H9 (cell line): ENCODE measurements at regions not wholly inside any gene's neighbourhood (a gene's known extent, or its start where the extent isn't known, plus 50 kb on each side); places are given as distances from the start of the nearest gene placed in this dataset.

ENCODE experiments used
- DNase-seq: peaks from one replicate; pipeline ENCODE4 v3.0.0-alpha.2; 2017
- H2AFZ ChIP-seq: one replicate; pipeline ENCODE4 v1.6.1; 2013; ENCODE audit warnings: mild to moderate bottlenecking, low read length, control low read depth, moderate library complexity
- H2AK5ac ChIP-seq: 2 replicates; pipeline ENCODE4 v1.6.1; 2013; ENCODE audit warnings: low read length, control low read depth, mixed read lengths; ENCODE audit not compliant: insufficient read length
- H2BK120ac ChIP-seq: one replicate; pipeline ENCODE4 v1.6.1; 2013; ENCODE audit warnings: low read depth, mild to moderate bottlenecking, low read length, control low read depth, inconsistent platforms; ENCODE audit not compliant: poor library complexity, severe bottlenecking
- H2BK12ac ChIP-seq: 2 replicates; pipeline ENCODE4 v1.6.1; 2013; ENCODE audit warnings: low read length, control low read depth, mixed read lengths, low read depth; ENCODE audit not compliant: insufficient read length
- H2BK15ac ChIP-seq: 2 replicates; pipeline ENCODE4 v1.6.1; 2013; ENCODE audit warnings: low read depth, low read length, control low read depth
- H2BK20ac ChIP-seq: one replicate; pipeline ENCODE4 v1.6.1; 2013; ENCODE audit warnings: low read depth, mild to moderate bottlenecking, low read length, control low read depth, inconsistent platforms; ENCODE audit not compliant: poor library complexity, severe bottlenecking
- H2BK5ac ChIP-seq: 2 replicates; pipeline ENCODE4 v1.6.1; 2013; ENCODE audit warnings: low read length, control low read depth, mixed read lengths; ENCODE audit not compliant: insufficient read length
- H3K14ac ChIP-seq: 2 replicates; pipeline ENCODE4 v1.6.1; 2013; ENCODE audit warnings: low read length, control low read depth; ENCODE audit not compliant: insufficient read depth
- H3K18ac ChIP-seq: 2 replicates; pipeline ENCODE4 v1.6.1; 2013; ENCODE audit warnings: low read depth, mild to moderate bottlenecking, mixed read lengths, low read length, control low read depth; ENCODE audit not compliant: insufficient read length
- H3K23ac ChIP-seq: 2 replicates; pipeline ENCODE4 v1.6.1; 2013; ENCODE audit warnings: low read length, control low read depth, mixed read lengths, low read depth; ENCODE audit not compliant: insufficient read length
- H3K23me2 ChIP-seq: 2 replicates; pipeline ENCODE4 v1.6.1; 2013; ENCODE audit warnings: low read depth, mild to moderate bottlenecking, mixed read lengths, low read length, control low read depth; ENCODE audit not compliant: insufficient read length, poor library complexity, severe bottlenecking
- H3K27ac ChIP-seq: 2 replicates; pipeline ENCODE4 v1.5.1; 2013; ENCODE audit warnings: low read length, control low read depth, mixed read lengths, low read depth; ENCODE audit not compliant: insufficient read length
- H3K27me3 ChIP-seq: 2 replicates; pipeline ENCODE4 v1.6.1; 2013; ENCODE audit warnings: low read length, control low read depth, inconsistent platforms; ENCODE audit not compliant: insufficient read depth
- H3K4ac ChIP-seq: 2 replicates; pipeline ENCODE4 v1.6.1; 2013; ENCODE audit warnings: low read depth, mild to moderate bottlenecking, control low read depth, inconsistent platforms, low read length, moderate library complexity
- H3K4me1 ChIP-seq: 2 replicates; pipeline ENCODE4 v1.6.1; 2013; ENCODE audit warnings: low read length, control low read depth, inconsistent platforms; ENCODE audit not compliant: insufficient read depth
- H3K4me2 ChIP-seq: 2 replicates; pipeline ENCODE4 v1.6.1; 2013; ENCODE audit warnings: low read length, control low read depth, mixed read lengths; ENCODE audit not compliant: insufficient read length, insufficient read depth
- H3K56ac ChIP-seq: 2 replicates; pipeline ENCODE4 v1.6.1; 2013; ENCODE audit warnings: low read depth, mild to moderate bottlenecking, mixed read lengths, low read length, control low read depth; ENCODE audit not compliant: insufficient read length
- H3K79me1 ChIP-seq: 2 replicates; pipeline ENCODE4 v1.6.1; 2013; ENCODE audit warnings: low read depth, mild to moderate bottlenecking, moderate library complexity, low read length, control low read depth, inconsistent platforms; ENCODE audit not compliant: insufficient read depth, poor library complexity, severe bottlenecking
- H3K79me2 ChIP-seq: 2 replicates; pipeline ENCODE4 v1.6.1; 2013; ENCODE audit warnings: low read length, control low read depth, inconsistent platforms; ENCODE audit not compliant: insufficient read depth
- H3K9ac ChIP-seq: 2 replicates; pipeline ENCODE4 v1.6.1; 2013; ENCODE audit warnings: low read length, control low read depth, mixed read lengths; ENCODE audit not compliant: insufficient read length; ENCODE audit errors: extremely low read depth
- H3K9me3 ChIP-seq: one replicate; pipeline ENCODE4 v1.6.1; 2013; ENCODE audit warnings: low read depth, low read length, inconsistent platforms; ENCODE audit not compliant: control insufficient read depth
- H3T11ph ChIP-seq: one replicate; pipeline ENCODE4 v1.6.1; 2013; ENCODE audit warnings: mild to moderate bottlenecking, low read length, control low read depth, inconsistent platforms
- H4K20me1 ChIP-seq: one replicate; pipeline ENCODE4 v1.6.1; 2013; ENCODE audit not compliant: control insufficient read depth, insufficient read length, insufficient read depth
- H4K5ac ChIP-seq: 2 replicates; pipeline ENCODE4 v1.6.1; 2013; ENCODE audit warnings: low read depth, mild to moderate bottlenecking, mixed read lengths, low read length, control low read depth; ENCODE audit not compliant: insufficient read length
- H4K8ac ChIP-seq: replicated peaks from 2 replicates; pipeline ENCODE4 v1.6.1; 2013; ENCODE audit warnings: low read length, control low read depth, mixed read lengths, low read depth; ENCODE audit not compliant: insufficient read length
- H4K91ac ChIP-seq: 2 replicates; pipeline ENCODE4 v1.6.1; 2013; ENCODE audit warnings: low read depth, mild to moderate bottlenecking, moderate library complexity, mixed read lengths, low read length, control low read depth; ENCODE audit not compliant: insufficient read length
- H3K27ac Mint-ChIP-seq, 3 experiments: 2 replicates in 2 of 3; 3 replicates in 1 of 3; pipeline ENCODE4 v1.8.0; 2020 to 2021; ENCODE audit warnings: mixed read lengths in 3 of 3, mild to moderate bottlenecking in 1 of 3, moderate library complexity in 1 of 3
- H3K27me3 Mint-ChIP-seq: 2 replicates; pipeline ENCODE4 v1.8.0; 2021; ENCODE audit warnings: low read depth, mild to moderate bottlenecking, moderate library complexity, mixed read lengths
- H3K36me3 Mint-ChIP-seq, 3 experiments: 2 replicates in 2 of 3; 3 replicates in 1 of 3; pipeline ENCODE4 v1.8.0; 2020 to 2021; ENCODE audit warnings: low read depth in 3 of 3, mixed read lengths in 3 of 3; ENCODE audit not compliant: insufficient read depth in 1 of 3
- H3K4me1 Mint-ChIP-seq, 2 experiments: 2 replicates each; pipeline ENCODE4 v1.8.0; 2020; ENCODE audit warnings: mixed read lengths in 2 of 2
- H3K4me3 Mint-ChIP-seq, 2 experiments: 2 replicates in 1 of 2; 3 replicates in 1 of 2; pipeline ENCODE4 v1.8.0; 2020 to 2021; ENCODE audit warnings: mild to moderate bottlenecking in 2 of 2, mixed read lengths in 2 of 2, moderate library complexity in 1 of 2
- H3K9me3 Mint-ChIP-seq, 2 experiments: 2 replicates in 1 of 2; 3 replicates in 1 of 2; pipeline ENCODE4 v1.8.0; 2020; ENCODE audit warnings: mild to moderate bottlenecking in 2 of 2, mixed read lengths in 2 of 2, moderate library complexity in 1 of 2
- CTCF ChIP-seq: fragments of 200-600 bp; sonication (generic); conservative IDR thresholded peaks from 3 replicates; pipeline ENCODE4 v1.8.0; 2021; ENCODE audit warnings: antibody characterized with exemption, mild to moderate bottlenecking
- WGBS: extraction: QIAGEN DNeasy Blood & Tissue Kit; methylation state at CpG from one replicate; pipeline ENCODE4 v1.1.7; 2013; ENCODE audit warnings: missing lambda C conversion rate, low lambda C conversion rate, mixed read lengths; ENCODE audit not compliant: insufficient read length; ENCODE audit errors: extremely low coverage; 5-methylcytosine and 5-hydroxymethylcytosine counted together

GRCh38 chr22:48819961-48820360 is 1007.7 kb downstream of the BRD1 start:
- H3K9me3 Mint-ChIP-seq, result no peaks in the 10 kb centered on the region
- H3K18ac ChIP-seq, result no peak overlapping the region
- H3K4me1 ChIP-seq, result no peaks in the 10 kb centered on the region
- no peak overlapping the region for H2BK15ac ChIP-seq
- H2AFZ ChIP-seq, result no peak overlapping the region
- TF ChIP-seq CTCF, result no peak
- no peaks in the 10 kb centered on the region for H3K36me3 Mint-ChIP-seq
- H3K4ac ChIP-seq, result no peak overlapping the region
- H4K91ac ChIP-seq, result no peak overlapping the region
- H3K23me2 ChIP-seq, result no peaks in the 10 kb centered on the region
- no peak overlapping the region for H2AK5ac ChIP-seq
- no peak overlapping the region for H2BK120ac ChIP-seq
- no peak overlapping the region for H2BK12ac ChIP-seq
- no peak overlapping the region for H4K8ac ChIP-seq
- no peak overlapping the region for H3K4me2 ChIP-seq
- H4K20me1 ChIP-seq, result no peaks in the 10 kb centered on the region
- DNase-seq, result no peak
- H3K79me2 ChIP-seq, result no peaks in the 10 kb centered on the region
- H2BK5ac ChIP-seq, result no peak overlapping the region
- no peak overlapping the region for H2BK20ac ChIP-seq
- H3K56ac ChIP-seq, result no peak overlapping the region
- no peak overlapping the region for H3K23ac ChIP-seq
- H3K9ac ChIP-seq, result no peak overlapping the region
- H3K27ac Mint-ChIP-seq, result no peak overlapping the region
- H3K27me3 ChIP-seq, result no peaks in the 10 kb centered on the region
- peaks cover 4% of the 10 kb centered on the region for H3K27me3 Mint-ChIP-seq
- no peak overlapping the region for H3T11ph ChIP-seq
- no peak overlapping the region for H4K5ac ChIP-seq
- no peak overlapping the region for H3K14ac ChIP-seq
- no peak overlapping the region for H3K27ac ChIP-seq
- no peaks in the 10 kb centered on the region for H3K9me3 ChIP-seq
- H3K4me3 Mint-ChIP-seq, result no peak overlapping the region; a peak in 1 of 5 replicates
- H3K4me1 Mint-ChIP-seq, result no peaks in the 10 kb centered on the region; a peak in 1 of 4 replicates
- no CpG with 5 or more reads among the region's 13 CpGs for WGBS
- no peaks in the 10 kb centered on the region for H3K79me1 ChIP-seq
